HL-60/S4 treated with phorbol 12-myristate 13-acetate at 8.2 ng/mL for 4 days and 3 days (cell line): ENCODE measurements at regions not wholly inside any gene's neighbourhood (a gene's known extent, or its start where the extent isn't known, plus 50 kb on each side); places are given as distances from the start of the nearest gene placed in this dataset.

Experiments
- in situ Hi-C: fragments of 300-500 bp; cut with MboI; formaldehyde crosslinking; loops from 2 replicates; pipeline ENCODE4 v1.15.0; 2022; ENCODE audit warnings: low sequenced_read_pairs

GRCh38 chr2:147792966-147793617 lies 51.7 kb upstream of the ACVR2A start:
- in situ Hi-C loops, result no loop called here

GRCh38 chr2:147790580-147790979 lies 54.2 kb upstream of the ACVR2A start:
- in situ Hi-C loops, result no loop called here

GRCh38 chr2:147789720-147790119 lies 55.1 kb upstream of the ACVR2A start:
- in situ Hi-C loops, result no loop called here

- in situ Hi-C loops, result no loop called here
Observed at GRCh38 chr2:147789287-147789686, 55.5 kb upstream of the ACVR2A start.

GRCh38 chr2:147782141-147782930 lies 62.5 kb upstream of the ACVR2A start:
- in situ Hi-C loops, result no loop called here

GRCh38 chr2:147779440-147779839 lies 65.4 kb upstream of the ACVR2A start:
- in situ Hi-C loops, result no loop called here

GRCh38 chr2:147777394-147777793 lies 67.4 kb upstream of the ACVR2A start:
- in situ Hi-C loops, result no loop called here

GRCh38 chr2:147774805-147775204 lies 70.0 kb upstream of the ACVR2A start:
- in situ Hi-C loops, result no loop called here

- in situ Hi-C loops, result no loop called here
Observed at GRCh38 chr2:147773479-147773878, 71.3 kb upstream of the ACVR2A start.

GRCh38 chr2:147772781-147773180 lies 72.0 kb upstream of the ACVR2A start:
- in situ Hi-C loops, result no loop called here

GRCh38 chr2:147763861-147764260 lies 81.0 kb upstream of the ACVR2A start:
- in situ Hi-C loops, result no loop called here

- in situ Hi-C loops, result no loop called here
Observed at GRCh38 chr2:147760984-147761383, 83.8 kb upstream of the ACVR2A start.

GRCh38 chr2:147759536-147759935 lies 85.3 kb upstream of the ACVR2A start:
- in situ Hi-C loops, result no loop called here

- in situ Hi-C loops, result no loop called here
Observed at GRCh38 chr2:147758821-147759220, 86.0 kb upstream of the ACVR2A start.

GRCh38 chr2:147756069-147756468 lies 88.8 kb upstream of the ACVR2A start:
- in situ Hi-C loops, result no loop called here

GRCh38 chr2:147740211-147740927 lies 104.5 kb upstream of the ACVR2A start:
- in situ Hi-C loops, result no loop called here

GRCh38 chr2:147739508-147739907 lies 105.3 kb upstream of the ACVR2A start:
- in situ Hi-C loops, result no loop called here

- in situ Hi-C loops, result no loop called here
Observed at GRCh38 chr2:147718831-147719230, 126.0 kb upstream of the ACVR2A start.

- in situ Hi-C loops, result no loop called here
Observed at GRCh38 chr2:147716906-147717305, 127.9 kb upstream of the ACVR2A start.

- in situ Hi-C loops, result no loop called here
Observed at GRCh38 chr2:147715807-147716206, 129.0 kb upstream of the ACVR2A start.

GRCh38 chr2:147714582-147714981 lies 130.2 kb upstream of the ACVR2A start:
- in situ Hi-C loops, result no loop called here

GRCh38 chr2:147713349-147713748 lies 131.5 kb upstream of the ACVR2A start:
- in situ Hi-C loops, result no loop called here
